ENCODE measurements at regions not wholly inside any gene's neighbourhood (a gene's known extent, or its start where the extent isn't known, plus 50 kb on each side); places are given as distances from the start of the nearest gene placed in this dataset.

DNA sequence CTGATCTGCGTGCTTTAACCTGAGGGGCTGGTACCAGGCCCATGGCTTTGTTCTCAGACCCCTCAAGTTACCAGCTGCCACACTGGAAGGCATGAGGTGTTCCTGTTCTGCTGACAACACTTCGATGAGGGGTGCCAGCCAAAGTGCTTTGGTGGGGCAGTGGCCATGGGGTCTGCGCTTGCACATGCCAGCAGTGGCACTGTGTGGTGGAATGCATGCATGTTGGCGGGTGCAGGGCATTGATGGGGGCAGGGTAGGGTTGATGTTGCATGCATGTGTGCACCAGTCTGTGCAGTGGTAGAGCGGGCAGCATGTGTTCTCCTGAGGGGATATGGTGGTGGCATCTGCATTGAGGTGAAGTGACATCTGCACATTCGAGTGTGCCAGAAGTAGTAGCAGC lies 497.0 kb downstream of the SQOR start:
- H3K4me3 Mint-ChIP-seq: no peak overlapping the region
- no peaks in the 10 kb centered on the region for H3K36me3 ChIP-seq (replicated peaks in 1 of 2; ENCODE audit: control extremely low read depth in 1 of 2, control insufficient read depth in 1 of 2, extremely low read depth in 1 of 2, insufficient read depth in 2 of 2, low read length in 1 of 2)
- no peak overlapping the region for H3K4me2 ChIP-seq (replicated peaks; ENCODE audit: low read depth, low read length, poor library complexity, severe bottlenecking)
- H3K27ac Mint-ChIP-seq: no peak overlapping the region
- no peak overlapping the region for H3K27ac ChIP-seq (ENCODE audit: low read length in 2 of 2)
- CTCF ChIA-PET: no interaction called here
- DNase-seq (no peak), ATAC-seq (ENCODE audit: low read depth) (no peak)
- H3K79me2 ChIP-seq (ENCODE audit: control insufficient read depth, insufficient read depth, low read length): no peaks in the 10 kb centered on the region
- H3K9ac ChIP-seq (ENCODE audit: low read length): no peak overlapping the region
- H3K9me3 ChIP-seq (ENCODE audit: control extremely low read depth in 1 of 3, control insufficient read depth in 2 of 3, insufficient read depth in 1 of 3, low read length in 2 of 3): peaks cover 0 to 14% (median 4%) of the 10 kb centered on the region in 3 donors
- H3K4me1 ChIP-seq (ENCODE audit: control insufficient read depth in 2 of 2, insufficient read depth in 2 of 2, low read length in 2 of 2): no peaks in the 10 kb centered on the region
- no peak overlapping the region for H3K4me3 ChIP-seq (ENCODE audit: control extremely low read depth in 1 of 5, extremely low read depth in 1 of 5, insufficient read depth in 1 of 5, low read depth in 2 of 5, low read length in 4 of 5)
- H3K27me3 ChIP-seq (replicated peaks in 1 of 4; ENCODE audit: control extremely low read depth in 1 of 4, control insufficient read depth in 3 of 4, insufficient read depth in 4 of 4, low read length in 3 of 4): no peaks in the 10 kb centered on the region
- 89% methylated on average over 6 of the region's 6 CpGs for WGBS (ENCODE audit: insufficient coverage)
- H3K4me1 Mint-ChIP-seq: no peaks in the 10 kb centered on the region
- TF ChIP-seq, protein P1, sequence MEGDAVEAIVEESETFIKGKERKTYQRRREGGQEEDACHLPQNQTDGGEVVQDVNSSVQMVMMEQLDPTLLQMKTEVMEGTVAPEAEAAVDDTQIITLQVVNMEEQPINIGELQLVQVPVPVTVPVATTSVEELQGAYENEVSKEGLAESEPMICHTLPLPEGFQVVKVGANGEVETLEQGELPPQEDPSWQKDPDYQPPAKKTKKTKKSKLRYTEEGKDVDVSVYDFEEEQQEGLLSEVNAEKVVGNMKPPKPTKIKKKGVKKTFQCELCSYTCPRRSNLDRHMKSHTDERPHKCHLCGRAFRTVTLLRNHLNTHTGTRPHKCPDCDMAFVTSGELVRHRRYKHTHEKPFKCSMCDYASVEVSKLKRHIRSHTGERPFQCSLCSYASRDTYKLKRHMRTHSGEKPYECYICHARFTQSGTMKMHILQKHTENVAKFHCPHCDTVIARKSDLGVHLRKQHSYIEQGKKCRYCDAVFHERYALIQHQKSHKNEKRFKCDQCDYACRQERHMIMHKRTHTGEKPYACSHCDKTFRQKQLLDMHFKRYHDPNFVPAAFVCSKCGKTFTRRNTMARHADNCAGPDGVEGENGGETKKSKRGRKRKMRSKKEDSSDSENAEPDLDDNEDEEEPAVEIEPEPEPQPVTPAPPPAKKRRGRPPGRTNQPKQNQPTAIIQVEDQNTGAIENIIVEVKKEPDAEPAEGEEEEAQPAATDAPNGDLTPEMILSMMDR (IDR thresholded peaks at IDR 0.05): no peak
- TF ChIP-seq EZH2 (IDR thresholded peaks at IDR 0.05; ENCODE audit: borderline replicate concordance, insufficient read depth, low read depth, low read length, poor library complexity, severe bottlenecking): no peak
- H4K20me1 ChIP-seq (ENCODE audit: control insufficient read depth, insufficient read depth, low read length, poor library complexity, severe bottlenecking): no peaks in the 10 kb centered on the region
- H2AFZ ChIP-seq (ENCODE audit: insufficient read depth, low read depth, low read length, poor library complexity, severe bottlenecking): no peak overlapping the region
- intact Hi-C loops (cut with micrococcal nuclease): no loop called here
- H3K9me3 Mint-ChIP-seq (ENCODE audit: insufficient read depth): peaks cover 22% of the 10 kb centered on the region
- H3K27me3 Mint-ChIP-seq: no peaks in the 10 kb centered on the region
- POLR2A ChIA-PET: no interaction called here

DNA sequence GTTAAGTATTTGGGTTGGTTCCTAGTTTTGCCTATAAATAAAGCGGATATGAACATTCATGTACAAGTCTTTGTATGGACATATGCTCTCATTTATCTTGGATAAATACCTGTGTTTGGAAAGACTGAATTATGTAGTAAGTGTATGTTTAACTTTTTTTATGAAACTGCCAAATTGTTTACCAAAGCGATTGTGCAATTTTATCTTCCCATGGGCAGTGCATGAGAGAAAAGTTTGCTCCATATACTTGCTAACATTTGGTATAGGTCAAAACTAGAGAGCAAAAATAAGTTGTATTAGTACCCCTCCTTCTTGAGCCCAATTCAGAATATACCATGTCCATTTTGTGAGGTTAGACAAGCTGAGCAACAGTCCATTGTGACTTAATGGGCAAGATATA lies 502.6 kb downstream of the SQOR start:
- Mint-ChIP-seq H3K4me1 (no peaks in the 10 kb centered on the region), H3K9me3 (ENCODE audit: insufficient read depth) (peaks cover 9% of the 10 kb centered on the region), H3K27ac (no peak overlapping the region), H3K27me3 (no peaks in the 10 kb centered on the region), H3K4me3 (no peak overlapping the region)
- H3K4me3 ChIP-seq (ENCODE audit: control extremely low read depth in 1 of 5, extremely low read depth in 1 of 5, insufficient read depth in 1 of 5, low read depth in 2 of 5, low read length in 4 of 5): no peak overlapping the region
- H3K9ac ChIP-seq (ENCODE audit: low read length): no peak overlapping the region
- CTCF ChIA-PET: no interaction called here
- no peaks in the 10 kb centered on the region for H3K79me2 ChIP-seq (ENCODE audit: control insufficient read depth, insufficient read depth, low read length)
- POLR2A ChIA-PET: no interaction called here
- H3K4me1 ChIP-seq (ENCODE audit: control insufficient read depth in 2 of 2, insufficient read depth in 2 of 2, low read length in 2 of 2): no peaks in the 10 kb centered on the region
- peaks cover 0 to 6% (median 4%) of the 10 kb centered on the region in 3 donors for H3K9me3 ChIP-seq (ENCODE audit: control extremely low read depth in 1 of 3, control insufficient read depth in 2 of 3, insufficient read depth in 1 of 3, low read length in 2 of 3)
- H3K27ac ChIP-seq (ENCODE audit: low read length in 2 of 2): no peak overlapping the region
- no peak overlapping the region for H3K4me2 ChIP-seq (replicated peaks; ENCODE audit: low read depth, low read length, poor library complexity, severe bottlenecking)
- no peak for TF ChIP-seq EZH2 (IDR thresholded peaks at IDR 0.05; ENCODE audit: borderline replicate concordance, insufficient read depth, low read depth, low read length, poor library complexity, severe bottlenecking)
- TF ChIP-seq, protein P1 (IDR thresholded peaks at IDR 0.05): no peak
- no peaks in the 10 kb centered on the region for H3K36me3 ChIP-seq (replicated peaks in 1 of 2; ENCODE audit: control extremely low read depth in 1 of 2, control insufficient read depth in 1 of 2, extremely low read depth in 1 of 2, insufficient read depth in 2 of 2, low read length in 1 of 2)
- no peak overlapping the region for H2AFZ ChIP-seq (ENCODE audit: insufficient read depth, low read depth, low read length, poor library complexity, severe bottlenecking)
- DNase-seq: no peak
- ATAC-seq (ENCODE audit: low read depth): no peak
- no CpG with 5 or more reads among the region's 2 CpGs for WGBS (ENCODE audit: insufficient coverage)
- intact Hi-C loops (cut with micrococcal nuclease): no loop called here
- no peaks in the 10 kb centered on the region for H3K27me3 ChIP-seq (replicated peaks in 1 of 4; ENCODE audit: control extremely low read depth in 1 of 4, control insufficient read depth in 3 of 4, insufficient read depth in 4 of 4, low read length in 3 of 4)
- H4K20me1 ChIP-seq (ENCODE audit: control insufficient read depth, insufficient read depth, low read length, poor library complexity, severe bottlenecking): no peaks in the 10 kb centered on the region

Data from B cell (primary cell).